IMR-90 (cell line): ENCODE measurements at regions not wholly inside any gene's neighbourhood (a gene's known extent, or its start where the extent isn't known, plus 50 kb on each side); places are given as distances from the start of the nearest gene placed in this dataset.

Experiments
- ATAC-seq: fragments of 200-7000 bp; cut with Tn5 transposase; 2 replicates; pipeline ENCODE4 v1.9.1; 2020; ENCODE audit warnings: low read depth, mild to moderate bottlenecking, moderate library complexity
- BruUV-seq: library from RNA; stranded (reverse); fragments of 400-500 nt; replicated peaks from 2 replicates; lab custom pipeline; 2021; lab: Mats Ljungman, UMichigan
- CTCF ChIA-PET: fragments of 300-600 bp; formaldehyde crosslinking; extraction: SDS; loops from one replicate; lab custom pipeline; 2021; ENCODE audit warnings: antibody characterized with exemption; lab: Yijun Ruan, JAX
- POLR2A ChIA-PET: fragments of 300-600 bp; sonication (Branson Sonifier 250); formaldehyde crosslinking; loops from one replicate; lab custom pipeline; 2022; ENCODE audit warnings: antibody characterized with exemption; ENCODE audit not compliant: unreplicated experiment; lab: Charles Lee
- DNase-seq: peaks from one replicate; pipeline ENCODE4 v3.0.0; 2013
- H2AFZ ChIP-seq: replicated peaks from 2 replicates; pipeline ENCODE3; 2013; ENCODE audit warnings: low read length, mild to moderate bottlenecking; ENCODE audit not compliant: poor library complexity
- H2AK5ac ChIP-seq: 2 replicates; pipeline ENCODE4 v1.6.1; 2013; ENCODE audit warnings: low read depth, low read length, inconsistent platforms
- H2AK9ac ChIP-seq: replicated peaks from 2 replicates; pipeline ENCODE3; 2013; ENCODE audit warnings: mild to moderate bottlenecking, low read depth, low read length, moderate library complexity; ENCODE audit not compliant: poor library complexity
- H2BK120ac ChIP-seq: 2 replicates; pipeline ENCODE4 v1.6.1; 2013; ENCODE audit warnings: low read depth, low read length, inconsistent platforms
- H2BK15ac ChIP-seq: 3 replicates; pipeline ENCODE4 v1.6.1; 2013; ENCODE audit warnings: low read depth, low read length, inconsistent platforms
- H2BK20ac ChIP-seq: 2 replicates; pipeline ENCODE4 v1.6.1; 2013; ENCODE audit warnings: low read depth, mild to moderate bottlenecking, inconsistent platforms, low read length, moderate library complexity
- H2BK5ac ChIP-seq: 2 replicates; pipeline ENCODE4 v1.6.1; 2013; ENCODE audit warnings: mild to moderate bottlenecking, low read depth, low read length, inconsistent platforms; ENCODE audit not compliant: poor library complexity, severe bottlenecking
- H3K14ac ChIP-seq: replicated peaks from 2 replicates; pipeline ENCODE4 v1.6.1; 2013; ENCODE audit warnings: low read depth, low read length, inconsistent platforms
- H3K18ac ChIP-seq: 2 replicates; pipeline ENCODE4 v1.6.1; 2013; ENCODE audit warnings: low read depth, low read length, control low read depth
- H3K23ac ChIP-seq: 2 replicates; pipeline ENCODE4 v1.6.1; 2013; ENCODE audit warnings: low read depth, low read length, inconsistent platforms
- H3K27ac ChIP-seq: 2 replicates; pipeline ENCODE4 v1.5.1; 2013; ENCODE audit warnings: mild to moderate bottlenecking, control low read depth, low read length; ENCODE audit not compliant: insufficient read depth
- H3K27me3 ChIP-seq: 2 replicates; pipeline ENCODE4 v1.6.1; 2013; ENCODE audit warnings: low read length; ENCODE audit not compliant: control insufficient read depth, insufficient read depth
- H3K36me3 ChIP-seq: 2 replicates; pipeline ENCODE4 v1.6.1; 2013; ENCODE audit warnings: low read length, mixed read lengths; ENCODE audit not compliant: control insufficient read depth, insufficient read depth
- H3K4ac ChIP-seq: 2 replicates; pipeline ENCODE4 v1.6.1; 2013; ENCODE audit warnings: low read depth, low read length, inconsistent platforms
- H3K4me1 ChIP-seq: 2 replicates; pipeline ENCODE4 v1.6.1; 2013; ENCODE audit warnings: low read length, mixed read lengths; ENCODE audit not compliant: control insufficient read depth, insufficient read depth
- H3K4me2 ChIP-seq: 2 replicates; pipeline ENCODE4 v1.6.1; 2013; ENCODE audit warnings: low read depth, mild to moderate bottlenecking, control low read depth, low read length, moderate library complexity
- H3K4me3 ChIP-seq: 2 replicates; pipeline ENCODE4 v1.5.1; 2013; ENCODE audit warnings: low read depth, mild to moderate bottlenecking, control low read depth, low read length, moderate library complexity; ENCODE audit not compliant: insufficient read depth
- H3K56ac ChIP-seq: 2 replicates; pipeline ENCODE4 v1.6.1; 2013; ENCODE audit warnings: low read length, inconsistent platforms; ENCODE audit not compliant: insufficient read depth; ENCODE audit errors: extremely low read depth
- H3K79me1 ChIP-seq, 2 experiments: 2 replicates each; pipeline ENCODE4 v1.6.1; 2013; ENCODE audit warnings: low read length in 2 of 2, inconsistent platforms in 1 of 2, low read depth in 1 of 2
- H3K9ac ChIP-seq: 2 replicates; pipeline ENCODE4 v1.6.1; 2013; ENCODE audit warnings: low read depth, low read length, control low read depth
- H3K9me1 ChIP-seq: 2 replicates; pipeline ENCODE4 v1.6.1; 2013; ENCODE audit warnings: low read length, inconsistent platforms; ENCODE audit not compliant: insufficient read depth
- H3K9me3 ChIP-seq: 2 replicates; pipeline ENCODE4 v1.6.1; 2013; ENCODE audit warnings: low read length; ENCODE audit not compliant: control insufficient read depth, insufficient read depth
- H4K20me1 ChIP-seq: 2 replicates; pipeline ENCODE4 v1.6.1; 2013; ENCODE audit warnings: low read length, inconsistent platforms; ENCODE audit not compliant: insufficient read depth
- H4K5ac ChIP-seq: 2 replicates; pipeline ENCODE4 v1.6.1; 2013; ENCODE audit warnings: mild to moderate bottlenecking, low read depth, low read length, control low read depth
- H4K8ac ChIP-seq, 2 experiments: 2 replicates each; pipeline ENCODE4 v1.6.1; 2013; ENCODE audit warnings: low read depth in 2 of 2, low read length in 2 of 2, control low read depth in 1 of 2, inconsistent platforms in 1 of 2
- H4K91ac ChIP-seq: 2 replicates; pipeline ENCODE4 v1.6.1; 2013; ENCODE audit warnings: low read depth, low read length, inconsistent platforms; ENCODE audit not compliant: insufficient read depth
- BHLHE40 ChIP-seq: fragments of 150-350 bp; IDR thresholded peaks from 2 replicates; pipeline ENCODE4 v1.6.1; 2016; ENCODE audit warnings: mild to moderate bottlenecking, low read depth, low read length
- CEBPB ChIP-seq: IDR thresholded peaks from 2 replicates; pipeline ENCODE4 v1.6.1; 2012; ENCODE audit warnings: low read depth, low read length, improper control_type of control experiment
- CHD1 ChIP-seq: IDR thresholded peaks from 2 replicates; pipeline ENCODE4 v1.6.1; 2012; ENCODE audit warnings: low read depth, low read length, improper control_type of control experiment
- ELK1 ChIP-seq: fragments of 150-350 bp; IDR thresholded peaks from 2 replicates; pipeline ENCODE4 v1.6.1; 2016; ENCODE audit warnings: low read depth, mild to moderate bottlenecking, low read length, moderate library complexity, borderline replicate concordance
- FOS ChIP-seq: fragments of 150-350 bp; IDR thresholded peaks from 2 replicates; pipeline ENCODE4 v1.6.1; 2016; ENCODE audit warnings: low read depth, low read length
- MAFK ChIP-seq: IDR thresholded peaks from 2 replicates; pipeline ENCODE4 v1.6.1; 2012; ENCODE audit warnings: low read depth, low read length, improper control_type of control experiment
- MAZ ChIP-seq: IDR thresholded peaks from 2 replicates; pipeline ENCODE4 v1.6.1; 2012; ENCODE audit warnings: low read depth, mild to moderate bottlenecking, low read length, improper control_type of control experiment, moderate library complexity, borderline replicate concordance
- MXI1 ChIP-seq: IDR thresholded peaks from 2 replicates; pipeline ENCODE4 v1.6.1; 2012; ENCODE audit warnings: low read depth, mild to moderate bottlenecking, low read length, moderate library complexity, borderline replicate concordance
- NFE2L2 ChIP-seq: fragments of 150-350 bp; IDR thresholded peaks from 2 replicates; pipeline ENCODE4 v1.6.1; 2016; ENCODE audit warnings: low read depth, mild to moderate bottlenecking, low read length
- POLR2A ChIP-seq: IDR thresholded peaks from 2 replicates; pipeline ENCODE4 v1.6.1; 2012; ENCODE audit warnings: mild to moderate bottlenecking, low read depth, low read length
- RCOR1 ChIP-seq: IDR thresholded peaks from 2 replicates; pipeline ENCODE4 v1.6.1; 2012; ENCODE audit warnings: mild to moderate bottlenecking, low read length, improper control_type of control experiment; ENCODE audit not compliant: insufficient replicate concordance
- RFX5 ChIP-seq: IDR thresholded peaks from 2 replicates; pipeline ENCODE4 v1.8.0; 2012; ENCODE audit warnings: low read depth, mild to moderate bottlenecking, low read length, moderate library complexity
- SMC3 ChIP-seq: fragments of 150-350 bp; IDR thresholded peaks from 2 replicates; pipeline ENCODE4 v1.6.1; 2016; ENCODE audit warnings: low read depth, mild to moderate bottlenecking, antibody characterized with exemption, low read length, moderate library complexity
- USF2 ChIP-seq: fragments of 150-350 bp; IDR thresholded peaks from 2 replicates; pipeline ENCODE4 v1.6.1; 2017; ENCODE audit warnings: mild to moderate bottlenecking, antibody characterized with exemption, low read length, low read depth
- WGBS, 2 experiments: methylation state at CpG; one replicate each; pipeline versions ENCODE4 v1.1.5 to v1.1.7; 2013; ENCODE audit warnings: missing lambda C conversion rate in 2 of 2; ENCODE audit not compliant: insufficient read length in 1 of 2; ENCODE audit errors: extremely low coverage in 2 of 2; 5-methylcytosine and 5-hydroxymethylcytosine counted together
- dilution Hi-C: fragments of 300-500 bp; cut with HindIII; formaldehyde crosslinking; loops from one replicate; pipeline ENCODE4 v1.14.3; 2018; ENCODE audit warnings: low sequenced_read_pairs; ENCODE audit not compliant: unreplicated experiment
- in situ Hi-C: fragments of 300-500 bp; cut with MboI; formaldehyde crosslinking; loops from 3 replicates; pipeline ENCODE4 v1.14.3; 2019; ENCODE audit warnings: low sequenced_read_pairs, inconsistent platforms, mixed read lengths
- intact Hi-C: fragments of 100-400 bp; cut with micrococcal nuclease; formaldehyde crosslinking; loops from 2 replicates; pipeline ENCODE4 v1.10.0; 2022

- Histone ChIP-seq H3K4me3 (no peak overlapping the region), H3K27ac (no peak overlapping the region), H3K23ac (no peak overlapping the region), H3K9me3 (peaks cover 20% of the 10 kb centered on the region), H3K4me2 (no peak overlapping the region), H3K18ac (no peak overlapping the region), H3K56ac (no peak overlapping the region), H3K36me3 (no peaks in the 10 kb centered on the region), H2BK5ac (no peak overlapping the region), H3K14ac (no peak overlapping the region), H3K9ac (no peak overlapping the region), H3K9me1 (no peaks in the 10 kb centered on the region), H3K79me1 (no peaks in the 10 kb centered on the region), H3K4ac (no peak overlapping the region), H4K91ac (no peak overlapping the region), H4K20me1 (no peaks in the 10 kb centered on the region), H2AK9ac (no peak overlapping the region), H2BK15ac (no peak overlapping the region), H2BK120ac (no peak overlapping the region), H3K4me1 (no peaks in the 10 kb centered on the region), H2BK20ac (no peak overlapping the region), H2AK5ac (no peak overlapping the region), H2AFZ (no peak overlapping the region), H4K5ac (no peak overlapping the region), H4K8ac (no peak overlapping the region), H3K27me3 (no peaks in the 10 kb centered on the region)
- no peak for DNase-seq
- no peak for TF ChIP-seq FOS
- TF ChIP-seq SMC3: no peak
- TF ChIP-seq MAZ: no peak
- TF ChIP-seq MAFK: no peak
- no peak for TF ChIP-seq BHLHE40
- no peak for TF ChIP-seq RFX5
- TF ChIP-seq POLR2A: no peak
- no peak for TF ChIP-seq CEBPB
- no peak for TF ChIP-seq CHD1
- TF ChIP-seq NFE2L2: no peak
- no peak for TF ChIP-seq USF2
- TF ChIP-seq ELK1: no peak
- no peak for TF ChIP-seq RCOR1
- TF ChIP-seq MXI1: no peak
- ChIA-PET CTCF (no interaction called here), POLR2A (no interaction called here)
- no CpG with 5 or more reads among the region's 1 CpG for WGBS, 2 experiments
- no peak for ATAC-seq
- intact Hi-C loops (no loop called here), in situ Hi-C loops (no loop called here), dilution Hi-C loops (no loop called here)
- BruUV-seq: no TSS peak
These were observed 162.5 kb upstream of the SDK2 start for GRCh38 chr17:73806768-73807167.
